Right kidney (tissue), 1 donor: ENCODE measurements at regions not wholly inside any gene's neighbourhood (a gene's known extent, or its start where the extent isn't known, plus 50 kb on each side); places are given as distances from the start of the nearest gene placed in this dataset.
"Not testable (repeated sequence)": the region's sequence is repeated elsewhere in the genome, so short reads cannot be mapped to it uniquely, and the experiment has no call there.

Source experiments
- DNase-seq: peaks from one replicate; pipeline ENCODE4 v3.0.0-alpha.2; 2016

DNA sequence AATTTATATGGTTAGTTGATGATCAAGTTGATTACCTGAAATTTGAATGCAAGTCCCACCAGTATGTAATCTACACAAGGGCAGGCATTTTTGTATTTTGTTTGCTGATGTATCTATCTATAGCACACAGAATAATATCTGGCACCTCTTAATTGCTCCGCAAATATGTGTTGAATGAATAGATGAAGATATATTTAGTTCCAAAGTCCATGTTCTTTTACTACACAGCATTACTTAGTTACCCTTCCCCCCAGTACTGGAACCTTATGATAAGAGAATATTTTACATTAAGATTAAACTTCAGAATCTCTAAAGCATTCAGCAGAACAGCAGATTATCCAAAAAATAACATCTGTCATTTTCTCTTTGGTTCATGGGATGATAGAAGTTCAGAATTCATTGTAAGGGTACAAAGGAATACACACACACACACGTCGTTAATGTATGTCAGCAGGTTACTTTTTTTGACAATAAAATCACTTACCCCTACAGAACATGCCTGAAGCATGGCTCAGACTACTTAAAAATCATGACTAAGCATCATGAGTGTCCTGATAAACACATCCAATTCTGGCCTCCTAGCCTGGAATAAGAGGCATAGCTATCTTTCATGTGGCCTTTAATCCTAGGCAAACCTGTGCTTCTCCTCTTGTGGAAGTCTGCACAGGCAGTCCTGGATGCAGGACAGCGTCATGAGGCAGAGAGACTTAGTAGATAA lies 148.9 kb upstream of the TBC1D5 start:
- no peak for DNase-seq

DNA sequence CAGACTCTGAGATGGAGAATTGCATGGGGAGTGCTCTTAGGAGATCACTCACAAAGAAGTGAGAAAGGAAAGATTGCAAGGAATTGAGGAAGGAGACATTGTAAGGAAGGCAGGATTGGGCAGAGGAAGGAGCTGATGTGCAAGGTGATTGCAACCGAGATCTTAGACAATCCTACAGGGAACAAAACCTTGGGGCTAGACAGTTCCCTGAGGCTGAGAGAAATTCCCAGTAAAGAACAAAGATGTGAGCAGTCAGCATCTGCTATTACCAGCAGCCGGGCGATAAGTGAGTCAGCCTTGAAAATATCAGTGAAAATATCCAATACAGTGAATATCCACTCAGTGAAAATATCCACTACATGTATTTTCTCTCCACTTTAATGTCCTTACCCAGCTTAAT lies 143.6 kb upstream of the TBC1D5 start:
- no peak for DNase-seq

DNA sequence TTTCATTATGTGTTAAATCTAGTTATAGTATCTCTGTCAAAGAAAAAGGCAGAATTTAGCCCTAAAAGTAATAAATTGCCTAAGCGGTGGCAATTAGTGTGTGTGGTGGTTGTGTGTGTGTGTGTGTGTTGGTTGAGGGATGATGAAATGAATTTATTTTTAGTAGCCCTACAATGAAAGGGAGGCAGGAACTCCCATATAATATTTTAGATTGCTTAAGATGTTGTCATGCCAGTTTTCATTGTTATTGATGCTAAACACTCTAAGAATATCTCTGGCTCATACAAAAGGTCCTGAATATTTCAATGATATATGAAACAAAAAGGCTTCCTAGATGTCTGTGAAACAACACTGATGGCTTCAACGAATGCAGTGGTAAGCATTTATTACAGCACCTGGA lies 140.6 kb upstream of the TBC1D5 start:
- DNase-seq, result no peak

DNA sequence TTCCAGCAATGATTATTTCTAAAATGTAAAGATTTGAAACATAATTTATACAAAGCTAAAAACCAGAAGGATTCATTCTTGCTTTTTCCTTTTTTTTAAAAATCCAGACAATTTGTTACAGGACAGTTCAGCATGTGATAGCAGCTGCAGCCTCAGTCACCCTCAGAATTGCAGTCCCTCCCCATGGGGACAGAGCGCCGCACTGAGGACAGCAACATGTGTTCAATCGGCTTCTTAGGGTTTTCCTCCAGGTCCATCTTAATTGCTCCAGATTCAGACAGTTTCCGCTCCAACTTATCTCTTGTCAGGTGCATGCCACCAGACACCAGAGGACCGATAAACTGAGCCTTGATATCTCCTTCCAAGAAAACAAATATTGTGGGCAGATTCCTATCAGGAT lies 134.9 kb upstream of the TBC1D5 start:
- DNase-seq, result no peak

DNA sequence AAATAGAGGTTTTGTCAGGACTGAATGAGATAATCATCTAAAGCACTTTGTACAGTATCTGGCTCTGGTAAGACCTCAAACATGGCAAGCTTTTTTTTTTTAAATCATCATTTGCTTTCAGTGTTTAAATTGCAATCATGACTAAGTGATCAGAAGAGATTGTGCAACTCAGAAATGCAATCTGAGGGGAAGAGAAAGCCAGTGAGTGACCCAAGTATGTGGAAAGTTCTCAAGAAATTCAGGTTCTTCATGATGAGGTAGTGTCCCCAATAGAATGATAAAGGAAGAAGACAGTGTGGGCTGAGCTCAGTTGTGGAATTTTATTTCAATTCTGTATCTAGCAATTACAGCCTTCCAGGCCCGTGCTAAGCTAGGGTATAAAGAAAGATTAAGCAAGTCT lies 132.2 kb upstream of the TBC1D5 start:
- DNase-seq, result no peak

DNA sequence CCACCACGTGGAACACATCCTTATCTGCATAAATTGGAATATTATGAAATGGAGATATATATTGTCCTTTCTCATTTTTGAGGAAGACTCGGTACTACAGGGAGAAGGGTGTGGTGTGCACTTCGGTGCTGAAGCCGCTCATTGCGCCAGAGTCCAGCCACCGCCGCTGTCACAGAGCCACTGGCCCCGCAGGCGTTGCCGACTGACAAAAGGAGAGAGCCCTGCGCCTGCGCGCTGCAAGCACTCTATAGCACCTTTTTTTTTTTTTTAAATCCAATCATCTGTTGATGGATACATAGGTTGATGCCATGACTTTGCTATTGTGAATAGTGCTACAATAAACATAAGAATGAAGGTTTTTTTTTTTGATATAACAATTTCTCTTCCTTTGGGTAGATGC lies 130.0 kb upstream of the TBC1D5 start:
- DNase-seq, result no peak

DNA sequence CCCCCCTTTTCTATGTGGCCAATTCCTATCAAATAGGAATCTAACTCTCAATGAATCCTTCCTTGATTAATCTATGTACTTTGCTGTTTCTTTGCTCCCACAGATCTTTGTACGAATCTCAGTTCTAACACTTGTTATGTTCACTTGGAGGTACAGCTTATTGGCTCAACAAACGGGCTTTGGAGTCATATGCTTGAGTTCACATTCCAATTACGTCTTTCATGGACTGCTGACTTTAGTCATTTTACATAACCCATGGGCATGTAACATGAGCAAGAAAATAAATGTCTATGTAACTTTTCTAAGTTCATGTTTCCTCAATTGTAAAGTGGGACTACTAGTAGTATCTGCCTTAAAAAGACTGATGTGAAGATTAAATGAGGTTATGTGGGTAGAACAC lies 123.2 kb upstream of the TBC1D5 start:
- DNase-seq, result no peak

DNA sequence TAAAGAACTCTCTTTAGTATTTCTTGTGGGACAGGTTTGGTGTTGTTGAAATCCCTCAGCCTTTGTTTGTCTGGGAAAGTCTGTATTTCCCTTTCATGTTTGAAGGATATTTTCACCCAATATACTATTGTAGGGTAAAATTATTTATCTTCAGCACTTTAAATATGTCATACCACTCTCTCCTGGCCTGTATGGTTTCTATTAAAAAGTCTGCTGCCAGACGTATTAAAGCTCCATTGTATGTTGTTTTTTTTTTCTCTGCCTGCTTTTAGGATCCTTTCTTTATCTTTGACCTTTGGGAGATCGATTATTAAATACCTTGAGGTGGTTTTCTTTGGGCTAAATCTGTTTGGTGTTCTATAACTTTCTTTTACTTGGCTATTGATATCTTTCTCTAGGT lies 119.0 kb upstream of the TBC1D5 start:
- no peak for DNase-seq

DNA sequence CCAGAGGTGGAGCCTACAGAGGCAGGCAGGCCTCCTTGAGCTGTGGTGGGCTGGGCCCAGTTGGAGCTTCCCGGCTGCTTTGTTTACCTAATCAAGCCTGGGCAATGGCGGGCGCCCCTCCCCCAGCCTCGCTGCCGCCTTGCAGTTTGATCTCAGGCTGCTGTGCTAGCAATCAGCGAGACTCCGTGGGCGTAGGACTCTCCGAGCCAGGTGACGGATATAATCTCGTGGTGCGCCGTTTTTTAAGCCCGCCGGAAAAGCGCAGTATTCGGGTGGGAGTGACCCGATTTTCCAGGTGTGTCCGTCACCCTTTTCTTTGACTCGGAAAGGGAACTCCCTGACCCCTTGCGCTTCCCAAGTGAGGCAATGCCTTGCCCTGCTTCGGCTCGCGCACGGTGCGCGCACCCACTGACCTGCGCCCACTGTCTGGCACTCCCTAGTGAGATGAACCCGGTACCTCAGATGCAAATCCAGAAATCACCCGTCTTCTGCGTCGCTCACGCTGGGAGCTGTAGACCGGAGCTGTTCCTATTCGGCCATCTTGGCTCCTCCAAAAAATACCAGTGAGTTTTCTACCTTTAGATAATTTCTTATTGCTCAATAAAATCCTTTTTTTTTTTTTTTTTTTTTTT lies 118.5 kb upstream of the TBC1D5 start:
- DNase-seq, result not testable (repeated sequence)

DNA sequence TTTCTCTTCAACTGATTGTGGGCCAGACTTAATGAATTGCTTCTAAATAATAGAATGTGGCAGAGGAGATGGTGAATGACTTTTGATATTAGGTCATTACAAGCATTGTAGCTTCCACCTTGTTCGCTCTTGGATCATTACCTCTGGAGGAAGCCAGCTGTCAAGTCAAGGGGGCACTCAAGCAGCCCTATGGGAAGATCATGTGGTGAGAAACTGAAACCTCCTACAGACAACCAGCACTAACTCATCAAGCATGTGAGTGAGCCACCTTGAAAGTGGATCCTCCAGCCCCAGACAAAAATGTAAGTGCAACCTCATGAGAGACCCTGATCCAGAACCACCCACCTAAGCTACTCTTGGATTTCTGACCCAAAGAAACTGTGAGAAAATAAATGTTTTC lies 109.8 kb upstream of the TBC1D5 start:
- DNase-seq, result no peak

DNA sequence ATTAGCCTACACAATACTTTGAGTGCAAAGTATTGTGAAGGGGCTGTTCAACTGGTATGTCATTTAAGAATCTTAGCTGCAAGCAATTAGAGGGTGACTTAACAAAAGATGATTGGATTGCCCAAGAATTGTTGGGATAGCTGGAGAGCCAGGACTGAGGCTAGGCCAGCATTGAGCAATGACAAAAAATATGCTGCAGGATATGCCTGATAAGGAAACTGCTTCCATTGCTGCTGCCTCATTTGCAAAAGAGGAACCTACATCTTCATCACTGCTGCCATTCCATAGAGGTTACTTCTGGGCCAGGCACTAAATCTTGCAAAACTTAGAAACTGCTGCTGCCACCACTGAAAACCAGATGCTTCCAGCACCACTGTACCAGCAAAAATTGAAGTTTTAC lies 108.0 kb upstream of the TBC1D5 start:
- no peak for DNase-seq

DNA sequence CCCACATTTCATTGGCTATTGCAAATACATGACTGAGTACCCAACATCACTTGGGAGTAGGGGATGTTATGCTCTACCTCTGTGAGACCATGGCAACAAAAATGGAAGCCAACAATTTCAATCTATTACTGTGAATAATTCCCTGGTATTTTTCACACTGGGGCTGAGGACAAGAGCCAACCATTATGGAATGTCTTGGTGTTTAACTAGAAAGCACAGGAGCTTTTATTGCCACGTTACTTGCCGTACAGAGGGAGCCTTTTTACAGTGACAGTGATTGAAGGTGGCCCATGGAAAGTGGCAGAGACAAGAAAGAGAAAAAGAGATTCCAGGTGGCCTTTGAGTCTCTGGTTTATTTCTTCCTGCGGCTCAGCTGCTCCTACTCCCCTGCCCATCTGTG lies 105.7 kb upstream of the TBC1D5 start:
- no peak for DNase-seq

DNA sequence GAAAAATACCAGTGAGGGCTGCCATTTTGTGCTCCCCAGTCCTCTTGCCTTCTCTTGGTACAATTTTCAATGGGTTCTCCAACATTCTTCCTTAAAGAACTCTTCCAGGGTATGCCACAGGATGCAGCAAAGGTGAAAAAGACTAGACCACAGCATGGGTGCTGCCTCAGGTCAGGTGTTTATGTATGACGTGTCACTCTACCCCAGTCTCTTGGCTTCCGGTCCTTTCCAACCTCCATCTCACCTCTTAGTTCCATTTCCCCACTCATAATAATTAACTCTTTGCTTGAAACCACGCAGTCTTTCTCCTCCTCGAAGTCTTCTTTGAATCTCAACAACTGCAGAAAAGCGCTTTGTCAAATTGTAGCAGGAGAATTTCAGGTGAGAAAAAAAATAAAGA lies 104.7 kb upstream of the TBC1D5 start:
- DNase-seq, result no peak

DNA sequence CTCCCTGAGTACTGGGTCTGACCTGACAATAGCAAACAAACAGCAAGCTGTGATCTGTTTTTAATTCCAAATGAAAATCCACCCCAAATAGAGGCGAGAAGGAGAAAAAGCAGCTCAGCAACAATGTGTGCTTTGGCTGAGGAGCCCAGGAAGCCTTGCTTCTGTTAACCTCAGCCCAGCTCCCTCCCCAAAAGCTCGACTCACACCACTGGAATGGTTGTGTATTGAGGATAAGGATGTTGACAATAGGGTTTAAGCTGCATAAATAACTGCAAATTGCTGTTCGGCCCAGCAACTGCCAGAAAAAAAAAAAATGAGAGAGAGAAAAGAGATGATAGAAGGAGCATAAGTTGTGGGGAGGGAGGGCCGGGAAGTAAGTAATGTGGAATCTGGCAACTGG lies 104.0 kb upstream of the TBC1D5 start:
- DNase-seq, result no peak

DNA sequence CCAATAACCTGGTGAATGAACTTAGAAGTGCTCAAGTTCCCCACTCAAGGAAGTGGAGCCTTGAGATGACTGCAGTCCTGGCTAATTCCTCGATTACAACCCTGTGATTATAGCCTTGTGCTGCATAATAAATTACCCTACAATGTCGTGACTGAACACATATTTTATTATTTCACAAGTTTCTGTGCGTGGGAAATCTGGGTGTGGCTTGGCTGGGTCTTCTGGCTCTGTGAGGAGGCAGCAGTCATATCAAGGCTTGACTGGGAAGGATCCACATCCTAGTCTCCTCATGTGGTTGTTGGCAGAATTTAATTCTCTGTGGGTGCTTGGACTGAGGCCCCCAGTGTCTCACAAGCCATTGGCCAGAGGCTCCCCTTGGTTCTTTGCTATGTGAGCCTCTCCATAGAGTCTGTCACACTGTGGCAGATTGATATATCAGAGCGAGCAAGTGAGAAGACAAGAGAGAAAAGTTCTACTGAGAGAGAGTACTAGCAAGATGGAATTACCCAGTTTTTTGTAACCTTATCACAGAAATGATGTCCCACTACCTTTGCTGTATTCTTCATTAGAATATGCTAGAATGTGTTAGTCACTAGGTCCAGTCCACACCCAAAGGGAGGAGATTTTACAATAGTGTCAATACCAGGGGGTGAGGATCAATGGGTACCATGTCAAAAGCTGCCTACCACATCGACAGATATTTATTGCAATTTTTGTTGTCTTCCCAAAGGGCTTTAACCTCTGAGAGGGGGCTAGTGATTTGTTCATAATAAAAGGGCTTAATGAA lies 102.8 kb upstream of the TBC1D5 start:
- no peak for DNase-seq

DNA sequence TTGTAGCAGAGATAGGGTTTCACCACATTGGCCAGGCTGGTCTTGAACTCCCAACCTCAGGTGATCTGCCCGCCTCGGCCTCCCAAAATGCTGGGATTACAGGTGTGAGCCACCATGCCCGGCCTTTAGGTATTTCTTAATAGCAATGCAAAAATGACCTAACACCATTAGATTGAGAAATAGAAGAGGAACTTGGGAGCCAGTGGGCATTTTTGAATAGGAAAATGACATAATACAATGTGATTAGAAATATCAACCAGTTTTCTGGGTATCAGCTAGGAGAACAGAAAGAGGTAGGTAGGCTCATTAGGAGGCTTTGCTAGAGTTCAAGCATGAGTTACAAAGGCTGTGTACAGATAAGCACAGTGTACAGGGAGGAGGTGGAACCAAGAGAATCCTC lies 101.8 kb upstream of the TBC1D5 start:
- no peak for DNase-seq

DNA sequence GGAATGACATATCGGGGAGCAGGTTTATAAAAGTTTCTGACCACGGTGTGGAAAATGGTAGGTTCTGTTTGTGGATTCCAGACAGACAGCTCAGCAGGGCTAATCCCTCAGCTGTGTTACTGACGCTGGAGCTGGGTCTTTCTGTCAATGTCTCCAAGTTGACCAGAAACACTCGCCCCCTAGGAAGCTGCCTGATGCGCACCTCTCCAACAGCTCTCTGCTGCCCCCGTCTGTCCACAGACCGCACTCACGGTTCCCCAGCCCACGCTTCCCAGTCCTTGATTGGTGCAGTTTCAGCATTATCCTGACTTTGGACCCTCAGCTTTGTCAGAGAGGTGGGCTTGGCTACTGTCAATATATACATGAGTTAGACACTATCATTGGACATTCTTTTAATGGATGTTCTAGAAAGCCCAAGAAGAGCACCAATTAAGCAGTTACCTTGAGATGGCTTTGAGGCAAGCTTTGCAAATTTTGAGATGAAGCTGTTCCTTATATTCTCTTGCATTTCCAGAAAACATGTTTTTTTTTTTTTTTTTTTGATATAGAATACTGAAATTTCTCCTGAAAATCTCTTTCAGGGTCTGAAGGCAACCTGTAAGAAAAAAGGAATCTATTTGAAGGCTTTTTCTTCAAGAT lies 98.9 kb upstream of the TBC1D5 start:
- peak; percentile 50 for DNase-seq

DNA sequence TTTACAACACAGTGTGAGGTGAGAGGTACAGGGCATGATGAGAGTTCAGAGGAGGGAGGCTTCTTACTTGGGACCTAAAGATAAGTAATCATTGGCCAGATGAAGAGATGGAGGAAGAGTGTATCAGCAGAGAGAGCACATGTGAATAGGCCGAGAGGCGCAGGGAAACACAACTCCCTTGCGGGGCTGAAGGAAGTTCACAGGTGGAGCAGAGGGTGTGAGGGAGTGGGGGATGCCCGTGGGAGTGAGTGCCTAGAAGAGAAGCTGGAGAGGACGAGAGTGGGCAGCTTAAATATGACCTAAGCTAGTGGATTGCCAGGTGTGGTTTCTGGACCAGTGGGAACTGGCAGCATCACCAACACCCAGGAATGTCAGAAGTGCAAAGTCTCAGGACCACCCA lies 98.2 kb upstream of the TBC1D5 start:
- DNase-seq, result no peak

DNA sequence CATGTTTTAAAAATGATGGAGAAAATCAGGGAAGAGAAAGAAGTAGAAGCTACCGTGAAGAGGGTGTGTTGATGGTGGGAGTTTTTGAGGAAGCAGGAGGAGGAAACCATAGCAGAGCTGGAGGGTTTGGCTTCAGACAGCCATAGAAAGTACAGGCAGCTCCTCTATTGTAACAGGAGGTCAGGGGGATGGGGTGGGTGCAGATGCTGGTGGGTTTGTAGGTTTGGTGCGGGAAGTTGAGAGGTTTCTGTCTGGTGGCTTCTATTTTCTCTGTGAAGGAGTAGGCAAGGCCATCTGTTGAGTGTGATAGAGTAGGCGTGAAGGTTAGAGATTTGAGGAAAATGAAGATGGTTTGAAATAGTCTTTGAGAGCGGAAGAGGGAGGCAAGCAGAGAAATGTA lies 97.7 kb upstream of the TBC1D5 start:
- DNase-seq, result no peak

DNA sequence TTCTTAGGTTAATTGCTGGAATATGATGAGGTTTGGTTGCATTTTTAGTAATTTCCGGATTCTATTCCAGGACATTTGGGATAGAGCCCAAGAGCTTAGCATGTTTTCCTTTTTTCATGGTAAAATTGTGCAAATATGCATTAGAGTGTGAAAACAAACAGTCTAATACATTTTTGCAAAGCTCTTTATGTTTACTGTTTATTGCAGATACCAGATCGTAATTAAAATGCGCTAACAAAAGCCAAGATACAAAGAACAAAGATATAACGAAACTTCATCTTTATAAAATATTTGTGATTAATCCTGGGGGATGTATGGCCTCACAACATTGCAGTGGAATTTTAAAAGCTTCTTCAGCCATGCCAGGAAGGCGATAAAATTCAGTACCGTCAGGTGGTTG lies 94.5 kb upstream of the TBC1D5 start:
- no peak for DNase-seq

DNA sequence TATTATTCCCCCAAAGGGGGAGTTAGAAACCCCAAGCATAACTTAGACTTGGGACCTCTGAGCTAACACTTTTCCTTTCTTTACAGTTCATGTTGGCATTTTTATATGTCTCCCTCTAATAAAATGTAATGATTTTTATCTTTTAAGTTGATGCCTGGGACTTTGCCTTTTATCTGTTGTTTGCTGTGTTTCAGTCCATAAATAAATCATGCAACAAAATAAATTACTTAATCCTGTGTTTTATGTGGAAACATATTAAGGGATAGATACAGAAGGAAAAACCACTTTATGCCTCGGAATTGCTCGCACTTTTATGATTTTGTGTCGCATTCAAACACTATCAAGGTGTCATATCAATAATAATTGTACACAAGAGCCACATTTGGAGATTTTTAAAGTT lies 93.7 kb upstream of the TBC1D5 start:
- no peak for DNase-seq

DNA sequence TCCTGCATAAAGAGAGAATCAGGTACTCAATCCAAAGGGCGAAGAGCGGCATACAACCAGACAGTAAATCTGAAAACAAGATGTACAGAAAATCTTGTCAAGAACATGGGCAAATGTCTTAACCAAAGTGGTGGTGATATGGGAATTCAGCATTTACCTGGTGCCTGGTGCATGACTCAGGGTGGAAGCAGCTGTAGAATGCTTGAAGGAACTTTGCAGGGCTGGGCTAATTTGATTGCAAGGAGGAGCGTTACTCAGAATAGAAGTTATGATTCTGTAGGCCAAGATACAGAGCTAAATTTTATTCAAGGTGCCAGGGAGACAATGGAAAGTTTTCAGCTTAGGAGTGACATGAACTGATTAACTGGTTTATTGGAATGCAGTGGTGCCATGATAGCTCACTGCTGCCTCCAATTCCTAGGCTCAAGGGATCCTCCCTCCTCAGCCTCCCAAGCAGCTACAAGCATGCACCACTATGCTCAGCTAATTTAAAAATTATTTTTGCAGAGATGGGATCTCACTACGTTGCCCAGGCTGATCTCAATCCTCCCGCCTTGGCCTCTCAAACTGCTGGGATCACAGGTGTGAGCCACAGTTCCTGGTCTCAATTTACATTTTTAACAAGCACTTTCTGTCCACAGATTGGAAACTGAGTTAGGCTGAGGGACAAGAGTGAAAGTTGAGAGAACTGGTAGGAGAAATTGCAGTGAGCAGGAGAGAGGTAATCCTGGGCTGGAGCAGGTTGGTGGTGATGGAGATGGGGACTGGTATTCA lies 91.5 kb upstream of the TBC1D5 start:
- DNase-seq, result no peak

DNA sequence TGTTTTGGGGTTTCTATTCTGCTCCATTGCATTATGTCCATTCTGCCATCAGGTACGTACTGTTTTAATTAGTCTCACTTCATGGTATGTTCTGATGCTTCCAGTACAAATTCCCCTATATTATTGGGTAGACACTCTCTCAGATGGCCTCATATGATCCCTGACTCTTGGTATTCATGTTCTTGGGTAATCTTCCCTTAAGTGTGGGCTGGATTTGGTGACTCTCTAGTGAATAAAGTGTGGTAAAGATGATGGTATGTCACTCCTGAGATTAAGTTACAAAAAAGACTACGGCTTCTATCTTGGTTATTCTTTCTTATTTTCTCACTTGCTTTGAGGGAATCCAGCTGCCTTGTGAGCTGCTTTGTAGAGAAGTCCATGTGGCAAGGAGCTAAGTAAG lies 89.6 kb upstream of the TBC1D5 start:
- DNase-seq, result no peak
